Panc1 (cell line): ENCODE measurements at regions not wholly inside any gene's neighbourhood (a gene's known extent, or its start where the extent isn't known, plus 50 kb on each side); places are given as distances from the start of the nearest gene placed in this dataset.

ENCODE experiments used
- ATAC-seq: fragments of 200-7000 bp; cut with Tn5 transposase; 2 replicates; pipeline ENCODE4 v1.9.1; 2020; ENCODE audit warnings: mild to moderate bottlenecking, moderate library complexity
- BruUV-seq: library from RNA; stranded (reverse); fragments of 400-500 nt; replicated peaks from 2 replicates; lab custom pipeline; 2021; lab: Mats Ljungman, UMichigan
- CTCF ChIA-PET: fragments of 300-600 bp; sonication (Branson Sonifier 250); formaldehyde crosslinking; loops from one replicate; lab custom pipeline; 2022; ENCODE audit warnings: antibody characterized with exemption; lab: Charles Lee
- POLR2A ChIA-PET: fragments of 300-600 bp; sonication (Branson Sonifier 250); formaldehyde crosslinking; loops from one replicate; lab custom pipeline; 2022; ENCODE audit warnings: antibody characterized with exemption; lab: Charles Lee
- DNase-seq: peaks from one replicate; pipeline ENCODE4 v3.0.0-alpha.2; 2010; ENCODE audit warnings: low read depth, low spot score
- H3K27ac ChIP-seq: 2 replicates; pipeline ENCODE4 v1.5.1; 2011; ENCODE audit warnings: mild to moderate bottlenecking, low read length, inconsistent platforms
- H3K27me3 ChIP-seq: fragments of 200-500 bp; sonication (Bioruptor generic); 2 replicates; pipeline ENCODE4 v1.6.0; 2014; ENCODE audit warnings: low read length, inconsistent platforms; ENCODE audit not compliant: control insufficient read depth, insufficient read depth
- H3K36me3 ChIP-seq: fragments of 200-500 bp; sonication (Bioruptor generic); 2 replicates; pipeline ENCODE4 v1.5.1; 2014; ENCODE audit warnings: inconsistent platforms, mild to moderate bottlenecking, low read length, moderate library complexity; ENCODE audit not compliant: control insufficient read depth, insufficient read depth
- H3K4me1 ChIP-seq: 2 replicates; pipeline ENCODE4 v1.5.1; 2011; ENCODE audit warnings: inconsistent platforms, mild to moderate bottlenecking, low read length, moderate library complexity; ENCODE audit not compliant: control insufficient read depth, insufficient read depth
- H3K4me3 ChIP-seq, 2 experiments: 2 replicates each; pipeline ENCODE4 v1.5.1; 2011 to 2012; ENCODE audit warnings: low read depth in 2 of 2, low read length in 2 of 2, mild to moderate bottlenecking in 2 of 2, inconsistent platforms in 1 of 2, moderate library complexity in 1 of 2
- H3K9me3 ChIP-seq: fragments of 200-500 bp; sonication (Bioruptor generic); 2 replicates; pipeline ENCODE4 v1.5.1; 2014; ENCODE audit warnings: low read depth, mild to moderate bottlenecking, inconsistent platforms, low read length, moderate library complexity; ENCODE audit not compliant: control insufficient read depth, insufficient read depth
- CTCF ChIP-seq: fragments of 450-650 bp; IDR thresholded peaks from 2 replicates; pipeline ENCODE4 v1.5.1; 2017; ENCODE audit warnings: mild to moderate bottlenecking
- POLR2AphosphoS5 ChIP-seq: IDR thresholded peaks from 2 replicates; pipeline ENCODE4 v1.6.1; 2012; ENCODE audit warnings: mild to moderate bottlenecking, low read depth, low read length, moderate library complexity
- SIN3A ChIP-seq: IDR thresholded peaks from 2 replicates; pipeline ENCODE4 v1.6.1; 2012; ENCODE audit warnings: low read depth, mild to moderate bottlenecking, low read length, moderate library complexity, borderline replicate concordance; ENCODE audit not compliant: insufficient read depth
- TCF7L2 ChIP-seq: IDR thresholded peaks from 2 replicates; pipeline ENCODE4 v1.6.1; 2011; ENCODE audit warnings: mild to moderate bottlenecking, low read depth, low read length, inconsistent platforms
- in situ Hi-C: cut with HindIII; loops from 2 replicates; pipeline ENCODE4 v1.10.0; 2016; ENCODE audit warnings: low sequenced_read_pairs, low pct_unique_long_range_greater_than_20kb
- intact Hi-C: fragments of 100-400 bp; cut with micrococcal nuclease; formaldehyde crosslinking; loops from one replicate; pipeline ENCODE4 v1.10.0; 2022; ENCODE audit not compliant: unreplicated experiment
- TF ChIP-seq, protein P1 (sequence below), 2 experiments: IDR thresholded peaks; 2 replicates each; pipeline ENCODE4 v1.6.1; 2011 to 2012; ENCODE audit warnings: low read depth in 2 of 2, control low read depth in 1 of 2, low read length in 1 of 2, mild to moderate bottlenecking in 1 of 2, moderate library complexity in 1 of 2; ENCODE audit not compliant: insufficient read depth in 1 of 2

GRCh38 chr3:69647081-69647480 is 92.2 kb upstream of the MITF start:
- no TSS peak for BruUV-seq
- in situ Hi-C loops: no loop called here
- CTCF ChIA-PET: no interaction called here

GRCh38 chr3:69646287-69647067 is 92.8 kb upstream of the MITF start:
- ChIA-PET CTCF (no interaction called here), POLR2A (no interaction called here)
- Histone ChIP-seq H3K27ac (no peak overlapping the region), H3K9me3 (no peaks in the 10 kb centered on the region), H3K27me3 (no peaks in the 10 kb centered on the region), H3K4me1 (no peaks in the 10 kb centered on the region), H3K4me3 (no peak overlapping the region), H3K36me3 (no peaks in the 10 kb centered on the region)
- TF ChIP-seq CTCF (no peak), SIN3A (no peak), POLR2AphosphoS5 (no peak), TCF7L2 (no peak)
- TF ChIP-seq, protein P1, sequence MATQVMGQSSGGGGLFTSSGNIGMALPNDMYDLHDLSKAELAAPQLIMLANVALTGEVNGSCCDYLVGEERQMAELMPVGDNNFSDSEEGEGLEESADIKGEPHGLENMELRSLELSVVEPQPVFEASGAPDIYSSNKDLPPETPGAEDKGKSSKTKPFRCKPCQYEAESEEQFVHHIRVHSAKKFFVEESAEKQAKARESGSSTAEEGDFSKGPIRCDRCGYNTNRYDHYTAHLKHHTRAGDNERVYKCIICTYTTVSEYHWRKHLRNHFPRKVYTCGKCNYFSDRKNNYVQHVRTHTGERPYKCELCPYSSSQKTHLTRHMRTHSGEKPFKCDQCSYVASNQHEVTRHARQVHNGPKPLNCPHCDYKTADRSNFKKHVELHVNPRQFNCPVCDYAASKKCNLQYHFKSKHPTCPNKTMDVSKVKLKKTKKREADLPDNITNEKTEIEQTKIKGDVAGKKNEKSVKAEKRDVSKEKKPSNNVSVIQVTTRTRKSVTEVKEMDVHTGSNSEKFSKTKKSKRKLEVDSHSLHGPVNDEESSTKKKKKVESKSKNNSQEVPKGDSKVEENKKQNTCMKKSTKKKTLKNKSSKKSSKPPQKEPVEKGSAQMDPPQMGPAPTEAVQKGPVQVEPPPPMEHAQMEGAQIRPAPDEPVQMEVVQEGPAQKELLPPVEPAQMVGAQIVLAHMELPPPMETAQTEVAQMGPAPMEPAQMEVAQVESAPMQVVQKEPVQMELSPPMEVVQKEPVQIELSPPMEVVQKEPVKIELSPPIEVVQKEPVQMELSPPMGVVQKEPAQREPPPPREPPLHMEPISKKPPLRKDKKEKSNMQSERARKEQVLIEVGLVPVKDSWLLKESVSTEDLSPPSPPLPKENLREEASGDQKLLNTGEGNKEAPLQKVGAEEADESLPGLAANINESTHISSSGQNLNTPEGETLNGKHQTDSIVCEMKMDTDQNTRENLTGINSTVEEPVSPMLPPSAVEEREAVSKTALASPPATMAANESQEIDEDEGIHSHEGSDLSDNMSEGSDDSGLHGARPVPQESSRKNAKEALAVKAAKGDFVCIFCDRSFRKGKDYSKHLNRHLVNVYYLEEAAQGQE (IDR thresholded peaks at IDR 0.05; ENCODE audit: insufficient read depth in 1 of 2, low read depth in 2 of 2, low read length in 1 of 2): no peak
- ATAC-seq (no peak), DNase-seq (no peak)
- in situ Hi-C loops: no loop called here
- intact Hi-C loops: no loop called here
- no TSS peak for BruUV-seq

More at GRCh38 chr3:69647081-69647480, 92.2 kb upstream of the MITF start:
- Histone ChIP-seq H3K4me3 (no peak overlapping the region), H3K27ac (no peak overlapping the region), H3K36me3 (no peaks in the 10 kb centered on the region), H3K27me3 (no peaks in the 10 kb centered on the region), H3K9me3 (no peaks in the 10 kb centered on the region), H3K4me1 (no peaks in the 10 kb centered on the region)
- TF ChIP-seq, protein P1 (IDR thresholded peaks at IDR 0.05; ENCODE audit: insufficient read depth in 1 of 2, low read depth in 2 of 2, low read length in 1 of 2): no peak
- intact Hi-C loops: no loop called here
- POLR2A ChIA-PET: no interaction called here
- ATAC-seq (no peak), DNase-seq (no peak)
